Natural killer cell treated with Interleukin-12 subunit alpha and Interleukin-12 subunit beta and Interleukin-15 and Interleukin-18, amount 100 ng/mL, for 72 hours (primary cell): ENCODE measurements at regions not wholly inside any gene's neighbourhood (a gene's known extent, or its start where the extent isn't known, plus 50 kb on each side); places are given as distances from the start of the nearest gene placed in this dataset.

ENCODE experiments used
- ATAC-seq, 2 donors: fragments of 150-1000 bp; cut with Tn5 transposase in 1 of 2; sonication (Bioruptor Pico), chemical (Tn5 transposase) in 1 of 2; 2 replicates each; pipeline ENCODE4 v1.10.0; 2021
- DNase-seq: peaks from one replicate; pipeline ENCODE4 v3.0.0; 2022; ENCODE audit warnings: low spot score
- H3K27ac Mint-ChIP-seq, 2 donors: 1 replicate in 1 of 2; 2 replicates in 1 of 2; pipeline ENCODE4 v1.8.0; 2022; ENCODE audit warnings: mixed read lengths in 2 of 2, mild to moderate bottlenecking in 1 of 2, moderate library complexity in 1 of 2
- H3K27me3 Mint-ChIP-seq, 2 donors: 1 replicate in 1 of 2; 2 replicates in 1 of 2; pipeline ENCODE4 v1.8.0; 2022; ENCODE audit warnings: mixed read lengths in 2 of 2
- H3K36me3 Mint-ChIP-seq: one replicate; pipeline ENCODE4 v1.8.0; 2022; ENCODE audit warnings: mixed read lengths
- H3K4me1 Mint-ChIP-seq, 2 donors: 1 replicate in 1 of 2; 2 replicates in 1 of 2; pipeline ENCODE4 v1.8.0; 2022; ENCODE audit warnings: low read depth in 2 of 2, mixed read lengths in 2 of 2, mild to moderate bottlenecking in 1 of 2
- H3K4me3 Mint-ChIP-seq: one replicate; pipeline ENCODE4 v1.8.0; 2022; ENCODE audit warnings: mixed read lengths
- H3K9me3 Mint-ChIP-seq: 2 replicates; pipeline ENCODE4 v1.8.0; 2022; ENCODE audit warnings: mixed read lengths

GRCh38 chr2:160687629-160688028 is 194.0 kb upstream of the RBMS1 start:
- H3K4me3 Mint-ChIP-seq = no peak overlapping the region
- H3K27ac Mint-ChIP-seq = no peak overlapping the region
- H3K4me1 Mint-ChIP-seq = no peaks in the 10 kb centered on the region
- no peak for DNase-seq
- H3K9me3 Mint-ChIP-seq = no peaks in the 10 kb centered on the region
- ATAC-seq = no peak
- H3K36me3 Mint-ChIP-seq = no peaks in the 10 kb centered on the region
- H3K27me3 Mint-ChIP-seq = peaks cover 8 to 17% of the 10 kb centered on the region in 2 donors

DNA sequence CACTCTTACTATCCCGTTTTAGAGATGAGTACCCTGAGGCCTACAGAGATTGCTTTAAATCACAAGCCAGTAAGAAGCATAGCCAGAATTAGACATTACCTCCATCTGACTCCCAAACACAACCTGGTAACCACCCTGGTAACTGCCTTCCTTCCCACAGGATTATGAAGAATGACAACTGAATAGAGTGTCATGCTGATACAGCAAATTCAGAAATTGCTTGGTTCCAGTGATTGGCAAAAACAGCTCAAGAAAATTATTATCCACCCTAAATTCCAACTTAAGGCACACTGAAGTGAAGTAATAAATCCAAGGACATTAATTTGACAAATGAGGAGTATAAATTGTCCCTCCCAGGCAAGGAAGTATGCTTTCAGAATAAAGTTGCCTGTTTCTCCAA is 195.8 kb upstream of the RBMS1 start:
- no peak overlapping the region for H3K4me3 Mint-ChIP-seq
- H3K4me1 Mint-ChIP-seq = no peaks in the 10 kb centered on the region
- DNase-seq (no peak), ATAC-seq (no peak)
- H3K36me3 Mint-ChIP-seq = no peaks in the 10 kb centered on the region
- peaks cover 0 to 9% of the 10 kb centered on the region in 2 donors for H3K27me3 Mint-ChIP-seq
- H3K27ac Mint-ChIP-seq = no peak overlapping the region
- H3K9me3 Mint-ChIP-seq = no peaks in the 10 kb centered on the region

GRCh38 chr2:160694221-160694620 is 200.6 kb upstream of the RBMS1 start:
- H3K27ac Mint-ChIP-seq = no peak overlapping the region
- no peaks in the 10 kb centered on the region for H3K27me3 Mint-ChIP-seq
- ATAC-seq (no peak), DNase-seq (no peak)
- H3K9me3 Mint-ChIP-seq = no peaks in the 10 kb centered on the region
- H3K4me3 Mint-ChIP-seq = no peak overlapping the region
- no peaks in the 10 kb centered on the region for H3K36me3 Mint-ChIP-seq
- H3K4me1 Mint-ChIP-seq = no peaks in the 10 kb centered on the region

GRCh38 chr2:160694631-160695030 is 201.0 kb upstream of the RBMS1 start:
- no peak overlapping the region for H3K27ac Mint-ChIP-seq
- H3K4me1 Mint-ChIP-seq = no peaks in the 10 kb centered on the region
- no peaks in the 10 kb centered on the region for H3K9me3 Mint-ChIP-seq
- DNase-seq = no peak
- no peaks in the 10 kb centered on the region for H3K27me3 Mint-ChIP-seq
- no peaks in the 10 kb centered on the region for H3K36me3 Mint-ChIP-seq
- peak in 1 of 2 donors; percentile 57 for ATAC-seq
- no peak overlapping the region for H3K4me3 Mint-ChIP-seq

GRCh38 chr2:160695402-160696086 is 201.9 kb upstream of the RBMS1 start:
- H3K9me3 Mint-ChIP-seq = no peaks in the 10 kb centered on the region
- ATAC-seq (no peak), DNase-seq (no peak)
- no peak overlapping the region for H3K4me3 Mint-ChIP-seq
- no peaks in the 10 kb centered on the region for H3K36me3 Mint-ChIP-seq
- no peaks in the 10 kb centered on the region for H3K4me1 Mint-ChIP-seq
- H3K27ac Mint-ChIP-seq = no peak overlapping the region
- no peaks in the 10 kb centered on the region for H3K27me3 Mint-ChIP-seq

DNA sequence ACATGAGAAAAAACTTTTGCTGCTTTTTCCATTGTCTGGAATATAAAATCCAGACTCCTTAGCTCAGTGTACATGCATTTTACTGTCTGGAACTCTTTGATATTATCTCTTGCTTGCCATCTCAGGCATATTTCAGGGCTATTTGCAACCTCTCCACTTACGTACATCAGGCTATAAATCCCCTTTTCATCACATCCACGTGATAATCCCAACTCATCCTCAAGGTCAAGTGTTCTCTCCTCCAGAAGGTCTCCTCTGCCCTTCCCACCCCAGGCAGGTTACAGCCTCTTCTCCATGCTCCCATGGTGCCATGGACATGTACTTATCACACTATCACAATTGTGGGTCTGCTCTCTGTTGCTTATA is 202.5 kb upstream of the RBMS1 start:
- no peaks in the 10 kb centered on the region for H3K4me1 Mint-ChIP-seq
- DNase-seq (no peak), ATAC-seq (no peak)
- no peak overlapping the region for H3K27ac Mint-ChIP-seq
- peaks cover 3 to 4% of the 10 kb centered on the region in 2 donors for H3K27me3 Mint-ChIP-seq
- H3K4me3 Mint-ChIP-seq = no peak overlapping the region
- no peaks in the 10 kb centered on the region for H3K36me3 Mint-ChIP-seq
- no peaks in the 10 kb centered on the region for H3K9me3 Mint-ChIP-seq

- no peak for DNase-seq
- Mint-ChIP-seq H3K9me3 (no peaks in the 10 kb centered on the region), H3K27me3 (peaks cover 7% of the 10 kb centered on the region in 2 donors), H3K27ac (no peak overlapping the region), H3K36me3 (no peaks in the 10 kb centered on the region), H3K4me1 (no peaks in the 10 kb centered on the region), H3K4me3 (no peak overlapping the region)
- no peak for ATAC-seq
Observed at GRCh38 chr2:160697817-160698216, 204.2 kb upstream of the RBMS1 start.

GRCh38 chr2:160700021-160700814 is 206.6 kb upstream of the RBMS1 start:
- no peak overlapping the region for H3K4me3 Mint-ChIP-seq
- H3K36me3 Mint-ChIP-seq = no peaks in the 10 kb centered on the region
- ATAC-seq (no peak), DNase-seq (no peak)
- H3K4me1 Mint-ChIP-seq = peaks cover 0 to 11% of the 10 kb centered on the region in 2 donors
- H3K27ac Mint-ChIP-seq = no peak overlapping the region
- no peaks in the 10 kb centered on the region for H3K9me3 Mint-ChIP-seq
- peaks cover 10 to 14% of the 10 kb centered on the region in 2 donors for H3K27me3 Mint-ChIP-seq

DNA sequence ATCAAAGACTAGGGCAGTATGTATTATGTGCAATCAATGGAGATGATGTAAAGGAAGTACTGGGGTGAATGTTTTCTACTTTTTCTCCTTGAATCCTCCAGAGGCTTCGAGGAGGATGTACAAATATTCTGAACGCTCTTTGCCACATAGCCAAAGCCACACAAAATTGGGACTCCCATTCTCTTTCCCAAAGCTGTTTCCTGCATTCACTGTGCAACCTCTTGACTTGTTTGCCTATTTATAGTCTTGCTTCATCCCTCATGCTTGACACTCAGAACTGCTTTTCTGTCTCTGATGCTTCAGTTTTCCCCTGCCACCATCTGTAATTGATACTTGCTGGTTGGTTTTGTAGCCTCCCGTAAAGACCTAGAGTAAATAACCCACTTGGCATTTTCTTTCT is 208.2 kb upstream of the RBMS1 start:
- no peaks in the 10 kb centered on the region for H3K36me3 Mint-ChIP-seq
- peaks cover 0 to 11% of the 10 kb centered on the region in 2 donors for H3K4me1 Mint-ChIP-seq
- DNase-seq (no peak), ATAC-seq (no peak)
- H3K9me3 Mint-ChIP-seq = no peaks in the 10 kb centered on the region
- peaks cover 10 to 17% of the 10 kb centered on the region in 2 donors for H3K27me3 Mint-ChIP-seq
- H3K27ac Mint-ChIP-seq = no peak overlapping the region
- H3K4me3 Mint-ChIP-seq = no peak overlapping the region

DNA sequence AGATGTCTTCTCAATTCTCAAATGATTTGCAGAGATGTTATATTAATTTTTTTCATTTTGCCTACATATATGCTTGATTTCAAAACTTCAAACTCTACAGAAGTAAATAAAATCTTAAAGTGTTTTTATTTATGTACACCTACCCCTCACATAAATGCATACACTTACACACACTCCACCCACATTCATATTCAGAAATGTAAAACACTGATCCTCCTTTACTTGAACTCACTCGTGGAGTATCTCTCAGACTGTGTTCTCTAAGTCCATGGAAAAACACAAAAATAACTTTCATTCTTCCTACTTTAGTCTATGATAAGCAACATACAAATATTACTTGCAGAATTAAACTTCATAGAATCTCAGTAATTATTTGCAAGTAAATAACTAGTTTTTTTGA is 209.1 kb upstream of the RBMS1 start:
- no peak overlapping the region for H3K4me3 Mint-ChIP-seq
- DNase-seq = no peak
- ATAC-seq = no peak
- H3K36me3 Mint-ChIP-seq = no peaks in the 10 kb centered on the region
- peaks cover 10 to 27% of the 10 kb centered on the region in 2 donors for H3K27me3 Mint-ChIP-seq
- H3K4me1 Mint-ChIP-seq = peaks cover 0 to 11% of the 10 kb centered on the region in 2 donors
- H3K9me3 Mint-ChIP-seq = no peaks in the 10 kb centered on the region
- H3K27ac Mint-ChIP-seq = no peak overlapping the region

DNA sequence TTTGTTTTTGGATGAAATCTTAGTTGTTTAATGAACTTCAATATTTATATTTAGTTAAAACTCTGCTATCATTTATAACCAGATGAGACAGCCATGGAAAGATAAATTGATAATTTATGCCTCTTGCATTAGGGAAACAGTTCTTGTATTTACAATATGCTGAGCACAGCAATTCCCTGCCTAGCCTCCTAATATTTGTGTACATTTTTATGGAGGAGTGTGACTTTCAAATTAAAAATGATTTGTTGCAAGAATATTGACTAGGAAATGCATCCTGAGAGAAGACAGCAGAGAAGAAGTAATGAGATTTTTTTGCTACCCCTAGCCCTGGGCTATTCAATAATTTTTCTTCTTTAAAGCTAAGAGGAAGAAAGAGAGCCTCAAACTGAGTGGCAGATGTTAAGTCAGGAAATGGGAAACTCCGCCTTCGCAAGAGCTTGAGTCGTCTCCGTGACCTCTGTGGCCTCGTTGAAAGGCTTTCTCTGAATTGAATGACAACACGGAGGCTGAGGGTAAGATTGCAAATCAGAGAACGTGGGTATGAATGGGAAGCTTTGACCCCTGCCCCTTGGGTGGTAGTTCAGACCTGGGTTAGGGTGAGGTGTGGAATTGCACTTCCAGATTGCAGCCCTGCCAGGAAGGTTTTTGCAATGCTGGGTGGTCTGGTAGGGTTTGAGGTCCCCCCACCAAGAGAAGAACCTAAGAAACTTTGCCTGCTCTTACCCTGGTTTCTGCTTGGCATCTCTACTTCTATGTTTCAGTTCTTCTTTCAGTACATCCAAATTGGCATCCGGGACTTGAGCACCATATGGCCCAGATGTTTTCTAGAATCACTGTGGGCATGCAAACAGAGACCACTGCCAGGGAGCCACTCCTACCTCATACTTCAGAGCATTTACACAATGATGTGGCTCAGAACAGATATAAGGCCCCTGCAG is 210.3 kb upstream of the RBMS1 start:
- H3K4me3 Mint-ChIP-seq = no peak overlapping the region
- no peaks in the 10 kb centered on the region for H3K9me3 Mint-ChIP-seq
- peaks cover 10 to 27% of the 10 kb centered on the region in 2 donors for H3K27me3 Mint-ChIP-seq
- H3K36me3 Mint-ChIP-seq = peaks cover 6% of the 10 kb centered on the region
- H3K27ac Mint-ChIP-seq = no peak overlapping the region
- no peak for DNase-seq
- peaks cover 0 to 11% of the 10 kb centered on the region in 2 donors for H3K4me1 Mint-ChIP-seq
- ATAC-seq = no peak

GRCh38 chr2:160715428-160715827 is 221.8 kb upstream of the RBMS1 start:
- H3K9me3 Mint-ChIP-seq = no peaks in the 10 kb centered on the region
- no peak overlapping the region for H3K4me3 Mint-ChIP-seq
- peaks cover 8 to 26% of the 10 kb centered on the region in 2 donors for H3K27me3 Mint-ChIP-seq
- no peak for DNase-seq
- H3K4me1 Mint-ChIP-seq = no peaks in the 10 kb centered on the region
- H3K36me3 Mint-ChIP-seq = no peaks in the 10 kb centered on the region
- ATAC-seq = no peak
- H3K27ac Mint-ChIP-seq = no peak overlapping the region

DNA sequence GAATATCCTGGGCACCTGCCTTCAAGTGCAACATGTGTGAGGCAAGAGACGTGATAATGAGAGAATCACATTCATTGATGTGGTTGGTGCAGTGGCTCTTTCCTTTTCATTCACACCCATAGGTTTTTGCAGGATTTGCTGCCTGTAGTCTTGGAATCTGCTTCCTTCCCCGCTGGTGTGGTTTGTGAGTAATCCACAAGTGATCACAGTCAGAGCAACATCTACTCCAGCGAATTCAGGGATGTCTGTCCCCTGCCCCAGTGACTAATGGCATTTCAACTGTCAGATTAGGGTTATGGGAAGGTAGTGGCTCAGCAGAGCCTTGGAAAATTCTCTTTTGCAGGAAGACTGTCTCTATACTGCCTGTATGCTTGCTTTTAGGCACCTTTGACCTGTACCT is 225.5 kb upstream of the RBMS1 start:
- Mint-ChIP-seq H3K9me3 (peaks cover 7% of the 10 kb centered on the region), H3K27me3 (peaks cover 10 to 25% of the 10 kb centered on the region in 2 donors), H3K4me1 (no peaks in the 10 kb centered on the region), H3K4me3 (no peak overlapping the region), H3K36me3 (peaks cover 3% of the 10 kb centered on the region), H3K27ac (no peak overlapping the region)
- DNase-seq = no peak
- ATAC-seq = peak in 1 of 2 donors; percentile 45

DNA sequence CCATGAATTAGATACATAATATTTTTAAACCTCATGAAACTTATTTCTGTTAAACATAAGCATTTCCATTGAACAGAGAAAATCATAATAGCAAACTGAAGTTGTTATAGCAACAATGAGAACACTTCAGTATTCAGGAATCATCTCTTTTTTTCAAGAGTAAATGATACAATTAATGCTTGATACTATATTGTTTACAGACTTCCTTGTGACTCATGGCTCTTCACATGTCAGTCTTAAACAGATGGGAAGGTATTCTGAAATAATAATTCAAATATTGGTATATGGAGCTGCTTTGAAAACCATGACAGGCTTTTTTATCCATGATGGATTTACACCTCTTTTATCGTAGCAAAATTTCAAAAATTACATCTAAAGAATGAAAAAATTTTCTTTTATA is 226.5 kb upstream of the RBMS1 start:
- no peak overlapping the region for H3K27ac Mint-ChIP-seq
- peaks cover 10 to 33% of the 10 kb centered on the region in 2 donors for H3K27me3 Mint-ChIP-seq
- H3K36me3 Mint-ChIP-seq = peaks cover 8% of the 10 kb centered on the region
- H3K4me3 Mint-ChIP-seq = no peak overlapping the region
- DNase-seq = no peak
- no peaks in the 10 kb centered on the region for H3K4me1 Mint-ChIP-seq
- ATAC-seq = no peak
- peaks cover 7% of the 10 kb centered on the region for H3K9me3 Mint-ChIP-seq
